ENCODE measurements at regions not wholly inside any gene's neighbourhood (a gene's known extent, or its start where the extent isn't known, plus 50 kb on each side); places are given as distances from the start of the nearest gene placed in this dataset.

DNA sequence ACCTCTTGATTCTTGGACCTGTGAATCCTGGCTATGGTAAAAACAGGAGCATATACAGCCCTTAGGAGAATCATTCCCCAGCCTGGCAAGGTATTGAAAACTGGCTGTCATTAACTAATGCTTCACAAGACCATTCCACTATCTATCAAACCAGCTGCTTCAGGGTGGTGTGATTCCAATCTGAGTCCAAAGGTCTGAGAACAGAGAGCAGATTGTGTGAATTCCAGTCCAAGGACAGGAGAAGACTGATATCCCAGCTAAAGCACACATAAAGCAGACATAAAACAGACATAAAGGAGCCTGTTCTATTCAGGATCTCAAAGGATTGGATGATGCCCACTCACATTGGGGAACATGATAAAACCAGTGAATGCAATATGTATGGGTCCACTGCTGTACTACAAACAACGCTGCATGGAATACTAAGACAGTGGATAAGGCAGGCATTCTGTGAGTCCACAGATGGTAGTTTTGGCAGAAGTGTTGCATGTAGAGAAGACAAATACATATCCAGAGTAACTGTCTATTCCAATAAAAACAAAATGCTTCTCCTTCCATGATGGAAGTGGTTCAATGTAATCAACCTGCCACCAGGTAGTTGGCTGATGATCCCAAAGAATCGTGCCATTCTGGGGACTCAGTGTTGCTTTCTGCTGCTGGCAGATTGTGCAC, 363.9 kb downstream of the KCNJ3 start:
- TF ChIP-seq, protein P1, sequence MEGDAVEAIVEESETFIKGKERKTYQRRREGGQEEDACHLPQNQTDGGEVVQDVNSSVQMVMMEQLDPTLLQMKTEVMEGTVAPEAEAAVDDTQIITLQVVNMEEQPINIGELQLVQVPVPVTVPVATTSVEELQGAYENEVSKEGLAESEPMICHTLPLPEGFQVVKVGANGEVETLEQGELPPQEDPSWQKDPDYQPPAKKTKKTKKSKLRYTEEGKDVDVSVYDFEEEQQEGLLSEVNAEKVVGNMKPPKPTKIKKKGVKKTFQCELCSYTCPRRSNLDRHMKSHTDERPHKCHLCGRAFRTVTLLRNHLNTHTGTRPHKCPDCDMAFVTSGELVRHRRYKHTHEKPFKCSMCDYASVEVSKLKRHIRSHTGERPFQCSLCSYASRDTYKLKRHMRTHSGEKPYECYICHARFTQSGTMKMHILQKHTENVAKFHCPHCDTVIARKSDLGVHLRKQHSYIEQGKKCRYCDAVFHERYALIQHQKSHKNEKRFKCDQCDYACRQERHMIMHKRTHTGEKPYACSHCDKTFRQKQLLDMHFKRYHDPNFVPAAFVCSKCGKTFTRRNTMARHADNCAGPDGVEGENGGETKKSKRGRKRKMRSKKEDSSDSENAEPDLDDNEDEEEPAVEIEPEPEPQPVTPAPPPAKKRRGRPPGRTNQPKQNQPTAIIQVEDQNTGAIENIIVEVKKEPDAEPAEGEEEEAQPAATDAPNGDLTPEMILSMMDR (IDR thresholded peaks at IDR 0.05) = no peak

DNA sequence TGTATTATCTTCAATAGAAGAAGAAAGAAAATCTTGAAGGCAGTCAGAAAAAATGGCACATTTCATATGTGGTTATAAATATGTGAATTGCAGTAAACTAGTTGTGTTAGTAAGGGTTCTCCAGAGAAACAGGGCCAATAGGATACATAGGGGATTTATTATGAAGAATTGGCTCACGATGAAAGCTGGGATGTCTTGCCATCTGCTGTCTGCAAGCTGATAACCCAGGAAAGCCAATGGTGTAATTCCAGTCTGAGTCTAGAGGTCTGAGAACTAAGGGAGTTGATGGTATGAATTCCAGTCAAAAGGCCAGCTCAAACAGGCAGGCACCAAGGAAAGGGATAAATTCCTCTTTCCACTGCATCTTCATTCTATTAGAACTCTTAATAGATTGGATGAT, 362.4 kb downstream of the KCNJ3 start:
- TF ChIP-seq, protein P1 (IDR thresholded peaks at IDR 0.05) = no peak

DNA sequence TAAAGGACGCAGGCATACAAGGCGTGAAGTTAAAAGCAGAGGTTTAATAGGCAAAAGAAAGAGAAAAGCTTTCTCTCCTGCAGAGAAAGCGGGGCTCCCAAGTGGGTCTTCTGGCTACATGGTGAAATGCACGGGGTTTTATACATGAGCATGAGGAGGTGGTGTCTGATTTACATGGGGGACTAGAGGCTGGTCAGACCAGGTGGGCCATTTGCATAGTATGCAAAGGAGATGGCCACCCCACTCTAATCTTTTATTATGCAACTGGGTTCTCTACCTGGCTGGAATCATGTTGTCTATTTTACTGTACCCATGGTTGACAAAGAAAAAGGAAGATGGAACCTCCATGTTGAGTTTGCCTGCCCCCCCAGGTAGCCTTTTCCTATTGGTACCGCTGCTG, 356.2 kb downstream of the KCNJ3 start:
- TF ChIP-seq, protein P1 (IDR thresholded peaks at IDR 0.05) = no peak

DNA sequence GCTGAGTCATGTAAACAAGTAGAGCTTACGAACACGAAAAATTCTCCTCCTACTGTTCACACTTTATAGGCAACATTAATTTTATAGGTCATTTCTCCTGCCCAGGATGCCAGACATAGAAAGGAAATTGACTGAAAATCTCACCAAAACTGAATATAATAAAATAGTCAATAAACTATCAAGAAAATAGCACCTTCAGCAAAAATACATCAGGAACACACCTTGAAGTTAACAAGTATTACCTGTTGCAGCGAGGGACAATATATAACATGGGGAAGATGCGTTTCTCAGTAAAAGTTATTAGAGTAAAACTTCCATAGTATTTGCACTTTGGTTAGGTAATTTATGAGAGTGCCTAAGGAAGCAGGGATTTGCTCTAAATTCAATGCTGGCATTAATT, 344.6 kb downstream of the KCNJ3 start:
- TF ChIP-seq, protein P1 (IDR thresholded peaks at IDR 0.05) = no peak

DNA sequence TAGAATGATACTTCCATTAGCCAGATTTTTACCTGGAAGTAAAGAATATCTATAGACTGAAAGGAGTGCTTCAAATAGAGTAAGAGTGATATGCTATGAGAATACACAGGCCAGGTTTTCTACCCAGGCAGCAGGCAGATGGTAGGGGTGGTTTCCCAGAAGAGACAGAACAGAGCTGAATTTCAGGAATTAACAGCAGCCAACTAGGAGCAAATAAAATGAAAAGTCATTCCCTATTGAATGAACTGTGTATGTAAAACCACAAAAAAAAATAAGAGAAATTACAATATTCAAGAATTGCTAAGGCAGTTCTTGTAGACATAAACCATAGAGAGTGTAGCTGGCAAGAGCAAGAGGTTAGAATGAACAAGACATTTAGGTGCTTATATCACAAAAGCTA, 336.8 kb downstream of the KCNJ3 start:
- TF ChIP-seq, protein P1 (IDR thresholded peaks at IDR 0.05) = no peak

DNA sequence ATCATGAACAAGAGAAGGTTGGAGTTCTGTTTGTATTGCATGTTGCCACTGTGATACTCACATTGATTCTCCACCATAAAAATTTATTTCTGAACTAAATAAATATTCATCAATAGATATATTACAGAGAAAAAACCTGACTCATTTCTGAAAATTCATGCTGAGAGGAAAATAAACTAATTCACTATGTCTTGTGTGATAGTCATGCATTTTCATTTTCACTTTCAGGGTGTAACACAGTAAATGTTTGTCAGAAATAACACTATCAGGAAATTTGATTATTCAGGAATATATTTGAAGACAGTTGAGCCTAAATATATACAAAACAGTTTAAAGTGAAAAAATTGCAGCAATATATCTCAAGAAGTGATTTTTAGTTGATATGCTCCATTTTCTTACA, 335.2 kb downstream of the KCNJ3 start:
- TF ChIP-seq, protein P1 (IDR thresholded peaks at IDR 0.05) = no peak

DNA sequence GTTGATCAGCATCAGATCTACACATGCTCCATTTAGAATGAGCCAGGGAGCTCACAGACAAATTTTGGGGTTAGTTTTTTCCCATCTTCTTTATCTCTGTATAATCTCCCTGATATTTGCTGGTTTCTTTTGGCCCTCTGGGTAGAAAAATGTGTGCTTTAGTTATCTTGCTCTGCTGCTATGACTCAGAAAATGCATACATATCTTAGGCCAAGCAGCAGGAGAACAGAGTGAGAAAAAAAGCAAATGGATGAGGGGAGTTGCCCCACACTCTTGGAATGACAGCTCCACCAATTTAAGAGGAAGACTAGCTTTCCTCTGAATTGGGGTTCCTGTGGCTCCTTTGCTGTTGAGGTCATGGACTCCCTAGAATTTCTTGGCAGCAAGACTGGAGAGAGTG, 331.8 kb downstream of the KCNJ3 start:
- TF ChIP-seq, protein P1 (IDR thresholded peaks at IDR 0.05) = no peak

DNA sequence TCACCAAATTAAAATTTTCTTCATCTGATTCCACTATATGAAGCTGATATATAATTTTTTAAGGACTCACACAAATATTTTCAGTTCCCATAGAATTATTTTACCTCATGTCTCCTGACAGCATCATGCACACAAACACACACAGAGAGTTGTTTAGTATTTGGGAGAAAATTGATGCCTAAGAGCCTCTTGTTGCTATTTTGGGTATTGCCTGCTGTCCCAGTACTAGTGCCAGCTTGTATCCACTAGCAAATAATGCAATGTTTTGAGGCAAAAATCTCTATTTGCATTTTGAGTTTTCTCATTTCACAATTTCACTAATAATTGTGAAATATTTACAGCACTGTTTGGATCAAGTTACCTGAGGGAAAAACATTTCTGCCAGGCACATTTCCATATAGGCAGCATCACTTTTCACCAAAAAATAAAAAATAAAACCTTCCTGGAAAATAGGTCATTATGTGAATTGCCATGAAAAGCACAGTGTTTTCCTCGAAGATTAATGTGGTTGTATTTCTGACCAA, 328.2 kb downstream of the KCNJ3 start:
- TF ChIP-seq, protein P1 (IDR thresholded peaks at IDR 0.05) = no peak
